ENCODE measurements at regions not wholly inside any gene's neighbourhood (a gene's known extent, or its start where the extent isn't known, plus 50 kb on each side); places are given as distances from the start of the nearest gene placed in this dataset.

- intact Hi-C loops (cut with DNase I) = no loop called here
- no peaks in the 10 kb centered on the region for H3K9me3 ChIP-seq
- no peak overlapping the region for H3K4me3 ChIP-seq
- no peak for TF ChIP-seq CTCF (IDR thresholded peaks at IDR 0.05)
- H3K27ac ChIP-seq = no peak overlapping the region
- DNase-seq = no peak
- no peak for ATAC-seq
- H3K4me1 ChIP-seq = peaks cover 4 to 7% (median 6%) of the 10 kb centered on the region in 3 donors
- 65 to 87% methylated on average over 6 of the region's 6 CpGs for WGBS, 2 donors
- no peaks in the 10 kb centered on the region for H3K36me3 ChIP-seq
- no peaks in the 10 kb centered on the region for H3K27me3 ChIP-seq
- no peak for FAIRE-seq
These were observed 583.2 kb upstream of the ID2 start for GRCh38 chr2:8098476-8099266.

- WGBS, 2 donors = 82 to 90% methylated on average over 4 of the region's 4 CpGs
- FAIRE-seq (no peak), ATAC-seq (no peak), DNase-seq (no peak)
- intact Hi-C loops (cut with DNase I) = no loop called here
- Histone ChIP-seq H3K4me1 (peaks cover 4 to 8% (median 8%) of the 10 kb centered on the region in 3 donors), H3K36me3 (no peaks in the 10 kb centered on the region), H3K27ac (no peak overlapping the region), H3K4me3 (no peak overlapping the region), H3K9me3 (no peaks in the 10 kb centered on the region), H3K27me3 (no peaks in the 10 kb centered on the region)
- no peak for TF ChIP-seq CTCF (IDR thresholded peaks at IDR 0.05)
These were observed 582.6 kb upstream of the ID2 start for GRCh38 chr2:8099267-8099582.

GRCh38 chr2:8101614-8102277 is 580.1 kb upstream of the ID2 start:
- Histone ChIP-seq H3K4me1 (peaks cover 4 to 8% (median 8%) of the 10 kb centered on the region in 3 donors), H3K9me3 (no peaks in the 10 kb centered on the region), H3K27ac (no peak overlapping the region), H3K27me3 (peaks cover 0 to 6% (median 2%) of the 10 kb centered on the region in 4 donors), H3K36me3 (no peaks in the 10 kb centered on the region), H3K4me3 (no peak overlapping the region)
- no peak for FAIRE-seq
- no peak for TF ChIP-seq CTCF (IDR thresholded peaks at IDR 0.05)
- intact Hi-C loops (cut with DNase I) = no loop called here
- DNase-seq = no peak
- 90 to 93% methylated on average over 2 of the region's 2 CpGs for WGBS, 2 donors
- no peak for ATAC-seq

DNA sequence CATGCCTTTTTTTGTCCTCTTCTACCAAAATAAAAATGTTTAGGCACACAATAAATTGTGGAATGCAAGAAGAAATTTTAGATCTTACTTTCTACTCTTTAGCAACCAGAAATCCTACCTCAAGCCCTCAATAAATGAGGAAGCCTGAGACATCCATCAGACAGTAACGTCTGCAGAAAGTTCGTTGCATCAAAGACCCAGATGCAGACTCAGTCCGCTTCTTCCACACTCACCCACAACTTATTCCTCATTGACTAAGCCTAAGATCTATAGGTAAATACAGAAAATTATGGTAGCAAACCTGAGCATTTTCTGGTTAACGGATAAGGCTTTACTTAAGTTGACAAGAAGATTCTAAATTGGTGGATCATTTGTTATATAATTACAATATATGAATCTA is 579.4 kb upstream of the ID2 start:
- H3K4me3 ChIP-seq = no peak overlapping the region
- FAIRE-seq = no peak
- no peaks in the 10 kb centered on the region for H3K9me3 ChIP-seq
- no peaks in the 10 kb centered on the region for H3K36me3 ChIP-seq
- peaks cover 0 to 6% (median 2%) of the 10 kb centered on the region in 4 donors for H3K27me3 ChIP-seq
- no peak for TF ChIP-seq CTCF (IDR thresholded peaks at IDR 0.05)
- no peak for ATAC-seq
- H3K27ac ChIP-seq = no peak overlapping the region
- intact Hi-C loops (cut with DNase I) = no loop called here
- WGBS, 2 donors = 91 to 96% methylated on average over 4 of the region's 4 CpGs
- peaks cover 4 to 8% (median 8%) of the 10 kb centered on the region in 3 donors for H3K4me1 ChIP-seq
- no peak for DNase-seq
